DMS53 (cell line): ENCODE measurements at regions not wholly inside any gene's neighbourhood (a gene's known extent, or its start where the extent isn't known, plus 50 kb on each side); places are given as distances from the start of the nearest gene placed in this dataset.
A peak's percentile ranks its signal among the peaks of the same experiment; 100 is the strongest.
"Not testable (repeated sequence)": the region's sequence is repeated elsewhere in the genome, so short reads cannot be mapped to it uniquely, and the experiment has no call there.

ENCODE experiments used
- DNase-seq: peaks from one replicate; lab custom pipeline; 2025; lab: John Stamatoyannopoulos, UW

- no peak for DNase-seq
Observed at GRCh38 chr2:52542297-52542696, 1225.3 kb upstream of the CHAC2 start.

GRCh38 chr2:52539026-52539970 lies 1228.3 kb upstream of the CHAC2 start:
- DNase-seq = no peak

GRCh38 chr2:52537588-52537987 lies 1230.0 kb upstream of the CHAC2 start:
- peak; percentile 35 for DNase-seq

GRCh38 chr2:52536929-52537460 lies 1230.6 kb upstream of the CHAC2 start:
- peak; percentile 90 for DNase-seq

GRCh38 chr2:52532956-52533355 lies 1234.6 kb upstream of the CHAC2 start:
- no peak for DNase-seq

- peak; percentile 46 for DNase-seq
Observed at GRCh38 chr2:52526735-52527134, 1240.9 kb upstream of the CHAC2 start.

GRCh38 chr2:52520644-52521043 lies 1247.0 kb upstream of the CHAC2 start:
- no peak for DNase-seq

- no peak for DNase-seq
Observed at GRCh38 chr2:52518678-52519077, 1248.9 kb upstream of the CHAC2 start.

GRCh38 chr2:52512760-52513159 lies 1254.8 kb upstream of the CHAC2 start:
- no peak for DNase-seq

- DNase-seq = peak; percentile 82
Observed at GRCh38 chr2:52510432-52510831, 1257.2 kb upstream of the CHAC2 start.

- DNase-seq = peak; percentile 13
Observed at GRCh38 chr2:52502476-52502860, 1265.1 kb upstream of the CHAC2 start.

- DNase-seq = no peak
Observed at GRCh38 chr2:52501715-52502475, 1265.7 kb upstream of the CHAC2 start.

- peak; percentile 24 for DNase-seq
Observed at GRCh38 chr2:52500561-52500960, 1267.0 kb upstream of the CHAC2 start.

GRCh38 chr2:52498077-52498750 lies 1269.4 kb upstream of the CHAC2 start:
- DNase-seq = no peak

- no peak for DNase-seq
Observed at GRCh38 chr2:52495816-52496215, 1271.8 kb upstream of the CHAC2 start.

- DNase-seq = no peak
Observed at GRCh38 chr2:52477166-52477565, 1290.4 kb upstream of the CHAC2 start.

- no peak for DNase-seq
Observed at GRCh38 chr2:52475590-52475989, 1292.0 kb upstream of the CHAC2 start.

- DNase-seq = no peak
Observed at GRCh38 chr2:52474091-52474490, 1293.5 kb upstream of the CHAC2 start.

- DNase-seq = peak; percentile 74
Observed at GRCh38 chr2:52473526-52473925, 1294.1 kb upstream of the CHAC2 start.

GRCh38 chr2:52470457-52470856 lies 1297.1 kb upstream of the CHAC2 start:
- DNase-seq = not testable (repeated sequence)

- no peak for DNase-seq
Observed at GRCh38 chr2:52467189-52467588, 1300.4 kb upstream of the CHAC2 start.

GRCh38 chr2:52465287-52465686 lies 1302.3 kb upstream of the CHAC2 start:
- no peak for DNase-seq
